Thyroid gland (tissue), 4 donors: ENCODE measurements at regions not wholly inside any gene's neighbourhood (a gene's known extent, or its start where the extent isn't known, plus 50 kb on each side); places are given as distances from the start of the nearest gene placed in this dataset.

Experiments
- CTCF ChIP-seq, 6 experiments: fragments of 200-600 bp in 3 of 6; fragments of 450-650 bp in 3 of 6; sonication (generic) in 3 of 6; IDR thresholded peaks; one replicate each; pipeline ENCODE4 v1.5.1; 2016 to 2019; ENCODE audit warnings: antibody characterized with exemption in 6 of 6, mild to moderate bottlenecking in 2 of 6, inconsistent platforms in 1 of 6, moderate library complexity in 1 of 6
- POLR2A ChIP-seq, 2 donors: fragments of 450-650 bp; IDR thresholded peaks; one replicate each; pipeline ENCODE4 v1.6.1; 2017; ENCODE audit warnings: antibody characterized with exemption in 2 of 2, mild to moderate bottlenecking in 2 of 2, moderate library complexity in 1 of 2

GRCh38 chr10:85235258-85235657 is 906.9 kb downstream of the CCSER2 start:
- TF ChIP-seq CTCF (IDR thresholded peaks at IDR 0.05) = no peak
- peak in 1 of 2 donors; percentile 36 for TF ChIP-seq POLR2A (IDR thresholded peaks at IDR 0.05)
